ENCODE measurements at regions not wholly inside any gene's neighbourhood (a gene's known extent, or its start where the extent isn't known, plus 50 kb on each side); places are given as distances from the start of the nearest gene placed in this dataset.

DNA sequence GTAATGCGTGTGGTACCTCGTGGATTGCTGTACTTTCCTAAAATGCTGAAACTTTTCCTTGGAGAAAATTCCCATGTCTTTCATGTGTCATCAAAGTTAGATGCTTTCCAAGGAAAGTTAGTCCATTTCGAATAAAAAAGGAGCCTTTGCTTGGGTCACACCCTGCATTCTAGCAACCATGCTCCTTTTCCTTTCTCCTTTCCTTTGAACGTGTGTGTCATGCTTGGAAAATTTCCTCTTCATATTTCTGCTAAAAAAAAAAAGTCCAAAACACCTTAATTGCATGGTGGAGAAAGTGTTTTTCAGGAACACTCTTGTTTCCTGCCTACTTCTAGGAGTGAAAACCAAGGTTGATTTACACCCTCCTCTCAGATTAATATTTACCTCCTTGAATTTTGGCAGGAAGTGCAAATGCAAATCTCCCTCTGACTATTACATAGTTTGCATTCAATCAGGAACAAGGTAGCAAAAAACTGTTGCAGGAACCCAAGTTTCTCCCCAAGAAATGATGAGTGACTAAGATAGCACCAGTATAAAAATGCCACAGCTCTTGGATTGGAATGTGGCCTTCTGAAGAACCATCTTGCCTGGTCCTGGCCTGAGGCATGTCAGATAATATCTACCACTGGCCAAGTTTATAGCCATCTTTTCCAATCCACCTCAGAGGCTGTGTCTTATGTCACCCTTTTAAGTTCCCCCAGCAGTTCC, 590.6 kb downstream of the QKI start:
- TF ChIP-seq, protein P1, sequence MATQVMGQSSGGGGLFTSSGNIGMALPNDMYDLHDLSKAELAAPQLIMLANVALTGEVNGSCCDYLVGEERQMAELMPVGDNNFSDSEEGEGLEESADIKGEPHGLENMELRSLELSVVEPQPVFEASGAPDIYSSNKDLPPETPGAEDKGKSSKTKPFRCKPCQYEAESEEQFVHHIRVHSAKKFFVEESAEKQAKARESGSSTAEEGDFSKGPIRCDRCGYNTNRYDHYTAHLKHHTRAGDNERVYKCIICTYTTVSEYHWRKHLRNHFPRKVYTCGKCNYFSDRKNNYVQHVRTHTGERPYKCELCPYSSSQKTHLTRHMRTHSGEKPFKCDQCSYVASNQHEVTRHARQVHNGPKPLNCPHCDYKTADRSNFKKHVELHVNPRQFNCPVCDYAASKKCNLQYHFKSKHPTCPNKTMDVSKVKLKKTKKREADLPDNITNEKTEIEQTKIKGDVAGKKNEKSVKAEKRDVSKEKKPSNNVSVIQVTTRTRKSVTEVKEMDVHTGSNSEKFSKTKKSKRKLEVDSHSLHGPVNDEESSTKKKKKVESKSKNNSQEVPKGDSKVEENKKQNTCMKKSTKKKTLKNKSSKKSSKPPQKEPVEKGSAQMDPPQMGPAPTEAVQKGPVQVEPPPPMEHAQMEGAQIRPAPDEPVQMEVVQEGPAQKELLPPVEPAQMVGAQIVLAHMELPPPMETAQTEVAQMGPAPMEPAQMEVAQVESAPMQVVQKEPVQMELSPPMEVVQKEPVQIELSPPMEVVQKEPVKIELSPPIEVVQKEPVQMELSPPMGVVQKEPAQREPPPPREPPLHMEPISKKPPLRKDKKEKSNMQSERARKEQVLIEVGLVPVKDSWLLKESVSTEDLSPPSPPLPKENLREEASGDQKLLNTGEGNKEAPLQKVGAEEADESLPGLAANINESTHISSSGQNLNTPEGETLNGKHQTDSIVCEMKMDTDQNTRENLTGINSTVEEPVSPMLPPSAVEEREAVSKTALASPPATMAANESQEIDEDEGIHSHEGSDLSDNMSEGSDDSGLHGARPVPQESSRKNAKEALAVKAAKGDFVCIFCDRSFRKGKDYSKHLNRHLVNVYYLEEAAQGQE (IDR thresholded peaks at IDR 0.05; ENCODE audit: low read depth), result no peak
- TF ChIP-seq EP300 (IDR thresholded peaks at IDR 0.05; ENCODE audit: borderline replicate concordance) (no peak), RAD21 (IDR thresholded peaks at IDR 0.05; ENCODE audit: low read depth) (no peak), TAF1 (IDR thresholded peaks at IDR 0.05; ENCODE audit: low read depth) (no peak), TEAD4 (IDR thresholded peaks at IDR 0.05) (no peak), CREB1 (IDR thresholded peaks at IDR 0.05; ENCODE audit: low read depth) (no peak), ZBTB7A (IDR thresholded peaks at IDR 0.05; ENCODE audit: low read depth) (no peak), YY1 (IDR thresholded peaks at IDR 0.05; ENCODE audit: low read depth) (no peak), CEBPB (IDR thresholded peaks at IDR 0.05) (no peak), EGR1 (IDR thresholded peaks at IDR 0.05) (no peak), NFIC (IDR thresholded peaks at IDR 0.05) (no peak), TCF12 (IDR thresholded peaks at IDR 0.05; ENCODE audit: low read depth) (no peak)
- TF ChIP-seq, protein P2, sequence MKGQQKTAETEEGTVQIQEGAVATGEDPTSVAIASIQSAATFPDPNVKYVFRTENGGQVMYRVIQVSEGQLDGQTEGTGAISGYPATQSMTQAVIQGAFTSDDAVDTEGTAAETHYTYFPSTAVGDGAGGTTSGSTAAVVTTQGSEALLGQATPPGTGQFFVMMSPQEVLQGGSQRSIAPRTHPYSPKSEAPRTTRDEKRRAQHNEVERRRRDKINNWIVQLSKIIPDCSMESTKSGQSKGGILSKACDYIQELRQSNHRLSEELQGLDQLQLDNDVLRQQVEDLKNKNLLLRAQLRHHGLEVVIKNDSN (IDR thresholded peaks at IDR 0.05), result no peak
- TF ChIP-seq, protein P3, sequence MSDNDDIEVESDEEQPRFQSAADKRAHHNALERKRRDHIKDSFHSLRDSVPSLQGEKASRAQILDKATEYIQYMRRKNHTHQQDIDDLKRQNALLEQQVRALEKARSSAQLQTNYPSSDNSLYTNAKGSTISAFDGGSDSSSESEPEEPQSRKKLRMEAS (IDR thresholded peaks at IDR 0.05), result no peak
